Kasumi-1 (cell line): ENCODE measurements at regions not wholly inside any gene's neighbourhood (a gene's known extent, or its start where the extent isn't known, plus 50 kb on each side); places are given as distances from the start of the nearest gene placed in this dataset.

ENCODE experiments used
- DNase-seq, 2 experiments: peaks; one replicate each; lab custom pipeline; 2025; lab: John Stamatoyannopoulos, UW

DNA sequence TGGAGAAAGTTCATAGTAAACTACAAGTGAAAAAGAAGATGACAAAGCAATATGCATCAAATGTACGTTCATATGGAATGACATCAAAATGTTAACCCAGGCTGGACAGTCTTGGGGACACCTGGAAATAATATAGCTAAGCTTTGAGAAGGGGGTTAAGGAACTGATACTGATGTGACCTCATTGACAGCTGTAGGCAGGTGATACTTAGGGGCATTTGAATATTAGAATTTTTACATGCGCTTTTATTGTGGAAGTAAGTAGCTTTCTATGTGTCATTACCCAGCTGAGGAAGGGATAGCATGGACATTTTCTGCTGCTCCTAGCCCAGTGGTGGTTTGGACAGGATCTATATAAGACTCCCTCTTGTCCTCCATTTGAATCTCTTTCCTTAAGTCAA, 299.7 kb downstream of the CWC27 start:
- no peak for DNase-seq

GRCh38 chr5:65070026-65070425, 301.3 kb downstream of the CWC27 start:
- DNase-seq, result no peak

GRCh38 chr5:65072850-65073249, 304.1 kb downstream of the CWC27 start:
- DNase-seq, result no peak

GRCh38 chr5:65073250-65073661, 304.5 kb downstream of the CWC27 start:
- DNase-seq, result no peak

- no peak for DNase-seq
Observed at GRCh38 chr5:65075623-65076250, 307.0 kb downstream of the CWC27 start.

GRCh38 chr5:65076251-65076869, 307.6 kb downstream of the CWC27 start:
- peak; percentile 81 to 87 for DNase-seq

DNA sequence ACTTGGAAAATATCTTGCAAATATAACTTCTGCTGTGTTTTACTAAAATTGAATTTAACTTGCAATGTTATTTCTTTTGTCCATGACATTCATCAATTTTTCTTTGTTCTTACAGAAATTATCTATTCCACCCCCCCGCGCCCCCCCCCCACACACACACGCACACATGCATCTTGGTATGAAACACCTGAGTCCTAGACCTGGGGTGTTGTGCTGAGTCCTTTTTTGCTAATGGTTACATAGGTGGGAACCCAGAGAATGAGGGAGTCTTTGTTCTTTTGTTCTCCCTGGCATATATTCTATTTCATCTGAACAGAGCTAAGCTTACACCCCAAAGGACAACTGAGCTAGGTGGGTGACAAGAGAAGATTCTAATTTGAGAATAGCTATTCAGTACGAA, 308.9 kb downstream of the CWC27 start:
- DNase-seq, result no peak

DNA sequence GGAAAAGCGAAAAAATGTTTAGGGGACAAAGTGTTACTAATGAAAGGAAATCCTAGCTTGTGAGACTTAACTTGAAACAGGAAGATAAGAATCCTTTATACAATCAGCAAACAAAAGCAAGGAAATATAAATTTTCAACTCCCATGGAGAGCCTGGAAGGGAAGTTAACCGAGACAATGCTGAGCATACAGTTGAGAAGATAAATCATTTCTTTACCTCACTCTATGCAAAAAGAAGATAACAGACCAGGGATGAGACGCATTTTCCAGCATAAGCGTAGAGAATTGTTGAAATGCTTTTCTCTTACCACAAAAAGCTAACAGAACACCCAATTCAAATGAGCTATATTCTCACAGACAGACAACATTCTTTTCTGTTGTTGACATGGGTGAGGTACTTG, 309.6 kb downstream of the CWC27 start:
- no peak for DNase-seq

DNA sequence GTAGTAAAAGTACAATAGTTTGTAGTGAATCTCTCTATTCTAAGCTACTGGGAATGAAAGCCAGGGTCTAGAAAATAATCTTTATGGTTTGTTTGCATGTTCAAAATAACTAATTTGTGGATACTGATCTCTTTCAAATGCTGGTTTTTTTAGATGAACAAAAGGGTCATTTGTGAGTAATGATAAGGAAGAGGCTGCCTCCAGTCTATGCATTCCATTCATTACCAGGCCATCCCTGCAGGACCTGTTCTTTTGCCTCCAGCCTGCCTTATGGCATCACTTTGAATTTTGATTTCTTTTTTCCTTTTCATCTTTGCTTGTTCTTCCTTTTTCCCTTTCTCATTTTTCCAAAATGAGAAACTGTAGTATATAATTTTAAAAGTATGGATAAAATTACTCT, 312.3 kb downstream of the CWC27 start:
- no peak for DNase-seq

- DNase-seq, result no peak
Observed at GRCh38 chr5:65084795-65085515, 316.2 kb downstream of the CWC27 start.

DNA sequence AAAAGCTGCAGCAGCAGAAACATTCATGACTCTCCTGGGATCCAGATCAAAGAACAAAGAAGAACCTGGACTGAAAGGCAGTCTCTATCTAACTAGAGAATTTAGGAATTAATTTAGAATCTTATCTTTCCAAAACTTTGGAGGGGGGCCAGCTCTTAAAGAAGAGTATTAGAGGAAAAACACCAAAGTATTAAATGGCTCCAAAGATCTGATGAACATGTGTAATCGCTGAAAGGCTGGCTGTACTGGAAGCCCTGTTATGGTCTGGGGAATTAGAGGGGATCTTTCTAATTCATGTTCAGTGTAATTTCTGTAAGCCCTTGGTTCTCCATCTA, 316.8 kb downstream of the CWC27 start:
- no peak for DNase-seq

- DNase-seq, result no peak
Observed at GRCh38 chr5:65086234-65086890, 317.6 kb downstream of the CWC27 start.

- DNase-seq, result no peak
Observed at GRCh38 chr5:65087154-65087553, 318.4 kb downstream of the CWC27 start.

DNA sequence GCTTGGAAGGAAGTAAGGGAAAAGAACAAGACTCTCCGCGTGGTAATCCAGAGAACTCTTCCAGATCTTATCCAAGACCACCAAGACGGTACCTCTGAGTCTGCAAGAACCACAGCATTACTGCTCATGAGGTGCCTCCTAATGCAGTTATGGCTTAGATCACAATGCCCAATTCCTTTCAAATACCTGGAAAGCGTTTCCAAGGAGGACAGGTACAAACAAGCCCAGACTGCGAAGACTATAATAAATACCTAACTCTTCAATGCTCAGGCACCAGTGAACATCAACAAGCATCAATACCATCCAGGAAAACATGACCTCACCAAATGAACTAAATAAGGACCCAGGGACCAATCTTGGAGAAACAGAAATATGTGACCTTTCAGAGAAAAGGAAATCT, 325.5 kb downstream of the CWC27 start:
- no peak for DNase-seq

DNA sequence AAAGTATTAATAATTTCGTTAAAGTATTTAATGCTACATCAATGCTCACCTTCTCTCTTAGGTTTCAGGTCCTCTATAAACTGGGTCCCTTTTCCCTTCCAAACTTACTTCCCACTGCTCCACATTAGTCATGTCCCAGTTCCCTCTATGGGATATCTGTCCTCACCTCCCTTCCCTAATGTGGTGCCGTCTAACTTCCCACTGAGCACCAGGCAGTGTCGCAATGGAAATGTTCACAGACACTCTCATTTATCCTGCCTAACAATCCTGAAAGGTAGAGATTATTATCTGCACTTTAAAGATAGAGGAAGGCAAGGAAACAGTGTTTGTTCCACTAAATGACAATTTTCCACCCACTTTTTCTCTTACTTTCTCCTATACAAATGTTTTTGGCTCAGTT, 329.7 kb downstream of the CWC27 start:
- no peak for DNase-seq
